GM13977 (cell line): ENCODE measurements at regions not wholly inside any gene's neighbourhood (a gene's known extent, or its start where the extent isn't known, plus 50 kb on each side); places are given as distances from the start of the nearest gene placed in this dataset.

Source experiments
- DNase-seq: peaks from one replicate; pipeline ENCODE4 v3.0.0; 2012; ENCODE audit warnings: low spot score
- in situ Hi-C: fragments of 300-500 bp; cut with MboI; formaldehyde crosslinking; loops from one replicate; pipeline ENCODE4 v1.12.0; 2022; ENCODE audit warnings: low sequenced_read_pairs, low pct_unique_long_range_greater_than_20kb, mixed read lengths, inconsistent platforms; ENCODE audit not compliant: unreplicated experiment
- TF ChIP-seq, protein P1 (sequence below): IDR thresholded peaks from 2 replicates; pipeline ENCODE4 v1.5.1; 2012; ENCODE audit warnings: mild to moderate bottlenecking, control low read depth; ENCODE audit not compliant: insufficient read depth; ENCODE audit errors: extremely low read depth, missing control alignments

DNA sequence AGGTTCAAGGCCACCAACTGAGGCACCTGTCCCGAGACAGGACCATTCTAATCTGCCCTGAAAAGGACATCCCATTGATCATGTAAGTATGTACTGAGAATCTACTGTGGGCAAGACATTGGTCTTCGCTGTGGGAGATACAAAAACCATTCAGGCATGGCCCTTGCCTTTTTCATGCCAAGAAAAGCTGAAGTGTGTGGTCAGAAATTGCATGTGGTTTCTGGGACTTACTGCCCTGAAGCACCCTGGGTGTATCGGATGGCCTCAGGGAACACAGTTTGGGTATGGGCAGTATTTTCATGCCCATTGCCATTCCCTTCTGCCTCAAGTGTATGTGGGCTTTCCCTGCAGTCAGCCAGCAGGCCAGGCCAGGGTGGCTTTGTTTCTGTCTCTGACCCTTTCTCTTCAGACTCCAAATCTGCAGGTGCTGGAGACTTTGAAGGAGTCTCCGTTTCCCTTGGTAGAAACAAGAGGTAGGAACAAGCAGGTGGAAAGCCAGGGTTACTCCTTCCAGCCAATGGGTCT lies 285.7 kb downstream of the ZEB1 start:
- no peak for DNase-seq
- TF ChIP-seq, protein P1, sequence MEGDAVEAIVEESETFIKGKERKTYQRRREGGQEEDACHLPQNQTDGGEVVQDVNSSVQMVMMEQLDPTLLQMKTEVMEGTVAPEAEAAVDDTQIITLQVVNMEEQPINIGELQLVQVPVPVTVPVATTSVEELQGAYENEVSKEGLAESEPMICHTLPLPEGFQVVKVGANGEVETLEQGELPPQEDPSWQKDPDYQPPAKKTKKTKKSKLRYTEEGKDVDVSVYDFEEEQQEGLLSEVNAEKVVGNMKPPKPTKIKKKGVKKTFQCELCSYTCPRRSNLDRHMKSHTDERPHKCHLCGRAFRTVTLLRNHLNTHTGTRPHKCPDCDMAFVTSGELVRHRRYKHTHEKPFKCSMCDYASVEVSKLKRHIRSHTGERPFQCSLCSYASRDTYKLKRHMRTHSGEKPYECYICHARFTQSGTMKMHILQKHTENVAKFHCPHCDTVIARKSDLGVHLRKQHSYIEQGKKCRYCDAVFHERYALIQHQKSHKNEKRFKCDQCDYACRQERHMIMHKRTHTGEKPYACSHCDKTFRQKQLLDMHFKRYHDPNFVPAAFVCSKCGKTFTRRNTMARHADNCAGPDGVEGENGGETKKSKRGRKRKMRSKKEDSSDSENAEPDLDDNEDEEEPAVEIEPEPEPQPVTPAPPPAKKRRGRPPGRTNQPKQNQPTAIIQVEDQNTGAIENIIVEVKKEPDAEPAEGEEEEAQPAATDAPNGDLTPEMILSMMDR: no peak
- in situ Hi-C loops: no loop called here

DNA sequence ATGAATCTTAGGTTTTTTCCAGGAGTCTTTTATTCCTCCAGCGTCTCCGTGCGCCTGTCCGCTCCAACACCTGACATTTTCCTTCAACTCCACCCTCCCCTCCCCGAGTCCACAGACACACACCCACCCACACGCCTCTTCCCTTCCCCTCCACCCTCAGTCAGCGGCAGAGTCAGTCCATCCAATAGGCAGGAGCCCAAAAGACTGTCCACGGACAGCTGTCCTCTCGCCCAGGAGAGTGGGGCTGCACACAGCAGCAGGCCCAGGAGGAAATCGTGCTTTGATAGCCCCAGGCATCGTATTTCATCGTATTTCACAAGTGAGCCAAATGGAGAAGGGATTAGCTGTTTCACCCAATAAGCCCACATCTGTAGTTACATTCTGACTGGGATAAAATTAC lies 285.1 kb downstream of the ZEB1 start:
- DNase-seq: no peak
- in situ Hi-C loops: no loop called here
- TF ChIP-seq, protein P1: no peak

DNA sequence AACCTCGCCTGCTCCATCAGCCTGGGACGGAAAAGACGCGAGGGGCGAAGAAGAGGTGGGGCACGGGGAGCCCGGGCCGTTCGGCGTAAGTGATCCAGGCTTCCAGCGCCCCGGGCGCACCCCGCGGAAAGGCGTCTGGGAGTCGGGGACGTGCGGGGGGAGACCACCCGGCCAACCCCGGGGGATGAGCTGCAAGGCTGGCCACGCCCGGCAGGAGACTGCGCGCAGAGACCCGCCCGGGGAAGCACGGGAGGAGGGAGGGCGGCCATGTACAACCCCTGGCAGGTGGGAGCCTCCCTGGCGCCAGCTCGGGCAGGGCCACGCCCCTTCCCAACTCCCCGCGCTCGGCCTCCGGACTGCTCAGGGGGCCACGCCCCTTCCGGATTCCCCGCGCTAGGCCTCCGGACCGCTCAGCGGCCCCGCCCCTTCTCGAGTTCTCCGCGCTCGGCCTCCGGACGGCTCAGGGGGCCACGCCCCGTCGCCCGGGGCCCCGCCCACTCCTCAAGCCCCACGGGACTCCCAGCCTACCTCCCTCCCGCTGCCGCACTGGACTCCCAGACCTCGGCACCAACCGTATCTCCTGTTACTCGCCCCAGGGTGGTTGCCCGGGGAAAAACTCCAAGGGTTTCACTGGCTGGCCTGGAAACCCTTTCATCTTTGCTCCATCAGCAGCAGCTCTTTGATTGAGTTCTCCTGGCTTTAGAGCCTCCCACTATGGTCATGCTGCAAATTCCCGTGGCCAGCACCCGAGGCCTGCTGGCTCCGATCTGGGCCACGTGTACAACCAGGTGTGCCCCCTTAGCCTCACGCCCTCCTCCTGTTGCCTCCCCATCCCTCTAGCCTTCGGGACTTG lies 284.4 kb downstream of the ZEB1 start:
- peak; percentile 98 for DNase-seq
- TF ChIP-seq, protein P1: no peak
- in situ Hi-C loops: no loop called here

DNA sequence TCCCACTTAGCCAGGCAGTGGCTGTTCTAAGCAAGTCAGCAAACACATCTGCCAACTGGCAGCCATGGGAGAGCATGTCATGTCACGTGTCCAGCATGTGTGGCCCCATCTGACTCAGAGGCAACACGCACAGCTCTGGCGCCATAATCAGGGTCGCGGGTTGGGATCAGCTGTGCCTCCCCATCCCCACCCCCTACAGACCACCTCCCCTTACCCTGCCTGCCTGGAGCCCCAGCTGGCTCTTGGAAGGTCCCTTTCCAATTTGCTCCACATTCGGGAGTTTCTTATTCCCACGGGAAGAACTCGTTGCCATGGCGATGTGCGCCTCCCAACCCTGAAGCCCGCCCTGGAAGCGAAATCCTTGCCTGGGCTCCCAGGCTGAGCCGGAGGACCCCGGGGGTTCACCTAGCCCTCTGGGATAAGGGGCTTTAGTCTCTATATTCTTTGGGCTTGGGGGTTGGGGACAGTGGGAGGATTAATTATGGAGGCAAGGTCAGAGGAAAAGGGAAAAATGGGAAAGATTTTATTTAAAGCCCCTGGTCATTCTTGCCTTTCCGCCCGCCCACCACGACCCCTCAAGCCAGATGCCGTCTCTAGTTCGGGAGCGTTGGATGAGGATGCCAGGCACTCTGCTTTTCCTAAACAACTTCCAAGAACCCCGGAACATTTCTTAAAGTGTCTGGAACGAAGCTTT lies 283.7 kb downstream of the ZEB1 start:
- in situ Hi-C loops: no loop called here
- no peak for DNase-seq
- TF ChIP-seq, protein P1: no peak

DNA sequence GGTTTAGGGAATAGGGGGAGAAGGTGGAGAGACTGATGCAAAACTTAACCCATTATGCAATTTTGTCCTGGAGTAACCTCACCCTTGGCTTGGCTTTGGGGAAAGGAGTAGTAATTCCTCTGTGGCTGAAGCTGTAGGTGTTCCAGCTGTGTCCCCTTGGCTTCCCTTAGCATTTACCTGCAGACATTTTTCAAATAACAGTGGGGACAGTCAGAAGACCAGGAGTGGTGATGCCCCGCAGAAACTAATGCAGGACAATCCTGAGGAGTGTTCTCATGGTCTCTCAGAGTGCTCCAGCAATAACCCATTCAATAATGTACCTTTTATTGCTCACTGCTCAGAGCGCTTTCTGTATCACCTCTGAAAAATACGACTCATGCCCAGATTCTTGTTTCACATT lies 282.1 kb downstream of the ZEB1 start:
- TF ChIP-seq, protein P1: no peak
- no peak for DNase-seq
- in situ Hi-C loops: no loop called here

DNA sequence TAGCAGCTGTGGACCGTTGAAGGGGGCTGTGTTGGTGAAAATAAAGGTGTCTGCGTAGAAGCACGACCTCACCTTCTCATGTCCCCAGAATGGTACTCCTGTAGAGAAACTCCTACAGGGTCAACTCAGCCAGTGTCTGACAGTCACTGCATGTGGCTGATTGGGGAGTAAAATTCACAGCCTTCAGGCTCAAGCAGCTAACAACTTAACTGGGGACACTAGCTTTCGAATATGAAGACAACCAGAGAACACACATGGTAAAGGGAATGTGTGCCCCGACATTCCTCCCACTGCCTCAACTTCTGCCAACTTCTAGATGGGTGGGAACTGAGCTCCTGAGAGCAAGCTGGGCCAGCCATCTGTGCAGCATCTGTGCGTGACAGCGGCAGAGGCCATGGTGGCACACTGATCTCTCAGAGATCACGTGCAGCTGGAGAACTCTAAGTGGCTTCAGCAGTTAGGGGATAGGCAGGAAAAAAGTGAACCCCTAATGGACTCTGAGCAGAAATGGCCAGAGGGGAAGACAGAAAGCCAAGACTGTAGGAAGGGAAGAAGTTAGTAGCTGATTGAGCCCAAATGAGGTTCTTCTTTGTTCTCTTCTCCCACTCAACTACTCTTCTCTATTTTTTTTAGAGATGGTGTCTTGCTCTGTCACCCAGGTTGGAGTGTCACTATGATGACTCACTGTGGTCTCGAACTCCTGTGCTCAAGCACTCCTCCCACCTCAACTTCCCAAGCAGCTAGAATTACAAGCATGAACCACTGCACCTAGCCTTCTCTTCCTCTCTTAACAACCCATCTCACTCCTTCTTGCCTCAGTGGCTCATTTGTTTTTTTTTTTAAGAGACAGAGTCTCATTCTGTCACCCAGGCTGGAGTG lies 280.8 kb downstream of the ZEB1 start:
- TF ChIP-seq, protein P1: no peak
- in situ Hi-C loops: no loop called here
- DNase-seq: no peak
